GM18505 (cell line): ENCODE measurements at regions not wholly inside any gene's neighbourhood (a gene's known extent, or its start where the extent isn't known, plus 50 kb on each side); places are given as distances from the start of the nearest gene placed in this dataset.

Source experiments
- ATAC-seq: cut with Tn5 transposase; IDR thresholded peaks from one replicate; pipeline ENCODE4 v1.9.1; 2021; ENCODE audit not compliant: unreplicated experiment
- POLR2A ChIP-seq: IDR thresholded peaks from 4 replicates; pipeline ENCODE4 v1.6.1; 2011; ENCODE audit warnings: borderline replicate concordance; ENCODE audit not compliant: insufficient read depth, insufficient read length; ENCODE audit errors: extremely low read depth

GRCh38 chr1:90650401-90650800 is 66.7 kb downstream of the BARHL2 start:
- no peak for TF ChIP-seq POLR2A
- no peak for ATAC-seq

- ATAC-seq, result no peak
- TF ChIP-seq POLR2A, result no peak
Measured at GRCh38 chr1:90640325-90640724, 76.8 kb downstream of the BARHL2 start.

- no peak for ATAC-seq
Measured at GRCh38 chr1:90622666-90623065, 94.4 kb downstream of the BARHL2 start.

GRCh38 chr1:90621986-90622385 is 95.1 kb downstream of the BARHL2 start:
- ATAC-seq, result no peak
- TF ChIP-seq POLR2A, result no peak

More at GRCh38 chr1:90622666-90623065, 94.4 kb downstream of the BARHL2 start:
- no peak for TF ChIP-seq POLR2A

- TF ChIP-seq POLR2A, result no peak
- ATAC-seq, result no peak
Measured at GRCh38 chr1:90616395-90616794, 100.7 kb downstream of the BARHL2 start.

GRCh38 chr1:90614872-90615271 is 102.2 kb downstream of the BARHL2 start:
- ATAC-seq, result no peak

GRCh38 chr1:90613371-90613770 is 103.7 kb downstream of the BARHL2 start:
- no peak for ATAC-seq

More at GRCh38 chr1:90614872-90615271, 102.2 kb downstream of the BARHL2 start:
- no peak for TF ChIP-seq POLR2A

GRCh38 chr1:90612033-90612432 is 105.1 kb downstream of the BARHL2 start:
- ATAC-seq, result no peak
- no peak for TF ChIP-seq POLR2A

More at GRCh38 chr1:90613371-90613770, 103.7 kb downstream of the BARHL2 start:
- TF ChIP-seq POLR2A, result no peak

- no peak for TF ChIP-seq POLR2A
- no peak for ATAC-seq
Measured at GRCh38 chr1:90607736-90608135, 109.4 kb downstream of the BARHL2 start.

- no peak for ATAC-seq
- no peak for TF ChIP-seq POLR2A
Measured at GRCh38 chr1:90605070-90605469, 112.0 kb downstream of the BARHL2 start.

- no peak for TF ChIP-seq POLR2A
- no peak for ATAC-seq
Measured at GRCh38 chr1:90593312-90593711, 123.8 kb downstream of the BARHL2 start.

GRCh38 chr1:90591970-90592356 is 125.1 kb downstream of the BARHL2 start:
- ATAC-seq, result no peak
- no peak for TF ChIP-seq POLR2A

- no peak for ATAC-seq
- no peak for TF ChIP-seq POLR2A
Measured at GRCh38 chr1:90591355-90591969, 125.6 kb downstream of the BARHL2 start.

GRCh38 chr1:90580176-90580575 is 136.9 kb downstream of the BARHL2 start:
- no peak for TF ChIP-seq POLR2A

More at GRCh38 chr1:90580176-90580575, 136.9 kb downstream of the BARHL2 start:
- ATAC-seq, result no peak
